Neural cell (in vitro differentiated cells): ENCODE measurements at regions not wholly inside any gene's neighbourhood (a gene's known extent, or its start where the extent isn't known, plus 50 kb on each side); places are given as distances from the start of the nearest gene placed in this dataset.

ENCODE experiments used
- POLR2AphosphoS5 ChIP-seq: IDR thresholded peaks from 2 replicates; pipeline ENCODE4 v1.6.1; 2012
- TF ChIP-seq, protein P1 (sequence below): fragments of 450-650 bp; IDR thresholded peaks from 2 replicates; pipeline ENCODE4 v1.5.1; 2014; ENCODE audit warnings: antibody characterized with exemption, mild to moderate bottlenecking, moderate library complexity; ENCODE audit not compliant: poor library complexity, severe bottlenecking

DNA sequence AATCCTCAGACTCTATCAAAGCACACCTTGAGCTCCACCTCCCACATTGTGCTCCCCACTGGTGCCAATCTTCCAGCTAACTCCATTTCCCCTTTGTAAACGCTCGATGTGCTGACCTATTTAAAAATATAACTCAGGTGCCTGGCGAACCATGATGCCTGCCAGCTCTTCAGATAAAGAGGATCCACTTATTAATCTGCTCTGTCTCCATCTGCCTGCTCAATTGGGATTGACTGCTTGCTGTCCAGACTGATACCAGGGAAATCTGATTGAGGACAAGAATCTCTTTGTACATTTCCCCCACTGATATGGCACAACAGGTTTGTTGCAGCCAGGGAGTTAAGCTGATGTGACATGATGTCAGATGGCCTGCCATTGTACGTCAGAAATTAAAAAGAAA, 2036.5 kb upstream of the CELF4 start:
- peak; percentile 16 for TF ChIP-seq POLR2AphosphoS5
- TF ChIP-seq, protein P1, sequence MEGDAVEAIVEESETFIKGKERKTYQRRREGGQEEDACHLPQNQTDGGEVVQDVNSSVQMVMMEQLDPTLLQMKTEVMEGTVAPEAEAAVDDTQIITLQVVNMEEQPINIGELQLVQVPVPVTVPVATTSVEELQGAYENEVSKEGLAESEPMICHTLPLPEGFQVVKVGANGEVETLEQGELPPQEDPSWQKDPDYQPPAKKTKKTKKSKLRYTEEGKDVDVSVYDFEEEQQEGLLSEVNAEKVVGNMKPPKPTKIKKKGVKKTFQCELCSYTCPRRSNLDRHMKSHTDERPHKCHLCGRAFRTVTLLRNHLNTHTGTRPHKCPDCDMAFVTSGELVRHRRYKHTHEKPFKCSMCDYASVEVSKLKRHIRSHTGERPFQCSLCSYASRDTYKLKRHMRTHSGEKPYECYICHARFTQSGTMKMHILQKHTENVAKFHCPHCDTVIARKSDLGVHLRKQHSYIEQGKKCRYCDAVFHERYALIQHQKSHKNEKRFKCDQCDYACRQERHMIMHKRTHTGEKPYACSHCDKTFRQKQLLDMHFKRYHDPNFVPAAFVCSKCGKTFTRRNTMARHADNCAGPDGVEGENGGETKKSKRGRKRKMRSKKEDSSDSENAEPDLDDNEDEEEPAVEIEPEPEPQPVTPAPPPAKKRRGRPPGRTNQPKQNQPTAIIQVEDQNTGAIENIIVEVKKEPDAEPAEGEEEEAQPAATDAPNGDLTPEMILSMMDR = no peak
